BLaER1 (cell line): ENCODE measurements at regions not wholly inside any gene's neighbourhood (a gene's known extent, or its start where the extent isn't known, plus 50 kb on each side); places are given as distances from the start of the nearest gene placed in this dataset.

Source experiments
- H3K27ac ChIP-seq: shearing (Covaris generic); formaldehyde crosslinking; 2 replicates; pipeline ENCODE4 v1.8.1; 2022
- H3K27me3 ChIP-seq: shearing (Covaris generic); formaldehyde crosslinking; 2 replicates; pipeline ENCODE4 v1.8.1; 2022
- H3K36me3 ChIP-seq: shearing (Covaris generic); formaldehyde crosslinking; 2 replicates; pipeline ENCODE4 v1.8.1; 2022
- H3K4me1 ChIP-seq: shearing (Covaris generic); formaldehyde crosslinking; 2 replicates; pipeline ENCODE4 v1.8.1; 2022
- H3K4me2 ChIP-seq: shearing (Covaris generic); formaldehyde crosslinking; 2 replicates; pipeline ENCODE4 v1.8.1; 2022
- H3K4me3 ChIP-seq: shearing (Covaris generic); formaldehyde crosslinking; 2 replicates; pipeline ENCODE4 v1.8.1; 2022
- H3K9ac ChIP-seq: shearing (Covaris generic); formaldehyde crosslinking; 2 replicates; pipeline ENCODE4 v1.8.1; 2022
- H3K9me3 ChIP-seq: shearing (Covaris generic); formaldehyde crosslinking; 2 replicates; pipeline ENCODE4 v1.8.1; 2022
- H4K20me1 ChIP-seq: shearing (Covaris generic); formaldehyde crosslinking; 2 replicates; pipeline ENCODE4 v1.8.1; 2022
- Cebpa-rat ChIP-seq: shearing (Covaris generic); IDR thresholded peaks from 2 replicates; pipeline ENCODE4 v1.8.1; 2022

GRCh38 chr6:141598487-141598886, 534.2 kb upstream of the GJE1 start:
- H4K20me1 ChIP-seq: no peaks in the 10 kb centered on the region
- no peak overlapping the region for H3K27ac ChIP-seq
- no peak overlapping the region for H3K9ac ChIP-seq
- H3K4me3 ChIP-seq: no peak overlapping the region
- no peaks in the 10 kb centered on the region for H3K27me3 ChIP-seq
- H3K36me3 ChIP-seq: no peaks in the 10 kb centered on the region
- no peak overlapping the region for H3K4me2 ChIP-seq
- H3K9me3 ChIP-seq: no peaks in the 10 kb centered on the region
- no peak for TF ChIP-seq Cebpa-rat
- H3K4me1 ChIP-seq: no peaks in the 10 kb centered on the region

DNA sequence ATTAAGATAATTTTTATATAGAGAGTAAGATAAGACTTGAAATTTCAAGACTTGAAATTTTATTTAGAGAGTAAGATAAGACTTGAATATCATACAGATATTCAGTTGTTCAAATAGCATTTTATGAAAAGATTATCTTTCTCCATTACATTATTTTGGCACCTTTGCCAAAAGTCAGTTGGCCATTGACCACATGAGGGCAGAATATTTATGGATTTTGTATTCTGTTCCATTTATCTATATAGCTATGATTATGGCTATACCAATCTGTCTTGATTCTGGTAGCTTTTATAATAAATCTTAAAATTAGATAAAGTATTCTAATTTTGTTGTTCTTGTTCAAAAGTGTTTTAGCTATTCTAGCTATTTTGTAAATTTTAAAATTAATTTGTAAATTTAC, 537.9 kb upstream of the GJE1 start:
- Histone ChIP-seq H3K9me3 (no peaks in the 10 kb centered on the region), H3K9ac (no peak overlapping the region), H3K4me1 (no peaks in the 10 kb centered on the region), H3K27me3 (no peaks in the 10 kb centered on the region), H3K27ac (no peak overlapping the region), H3K36me3 (no peaks in the 10 kb centered on the region), H3K4me2 (no peak overlapping the region), H4K20me1 (no peaks in the 10 kb centered on the region), H3K4me3 (no peak overlapping the region)
- TF ChIP-seq Cebpa-rat: no peak

- H4K20me1 ChIP-seq: no peaks in the 10 kb centered on the region
Measured at GRCh38 chr6:141593311-141593710, 539.4 kb upstream of the GJE1 start.

GRCh38 chr6:141587482-141588266, 545.1 kb upstream of the GJE1 start:
- H3K27ac ChIP-seq: no peak overlapping the region
- H3K9ac ChIP-seq: no peak overlapping the region
- H3K4me3 ChIP-seq: no peak overlapping the region
- TF ChIP-seq Cebpa-rat: no peak
- H3K27me3 ChIP-seq: no peaks in the 10 kb centered on the region
- no peaks in the 10 kb centered on the region for H3K36me3 ChIP-seq
- no peaks in the 10 kb centered on the region for H4K20me1 ChIP-seq
- H3K9me3 ChIP-seq: no peaks in the 10 kb centered on the region
- no peak overlapping the region for H3K4me2 ChIP-seq
- no peaks in the 10 kb centered on the region for H3K4me1 ChIP-seq

More at GRCh38 chr6:141593311-141593710, 539.4 kb upstream of the GJE1 start:
- no peak overlapping the region for H3K9ac ChIP-seq
- H3K9me3 ChIP-seq: no peaks in the 10 kb centered on the region
- H3K36me3 ChIP-seq: no peaks in the 10 kb centered on the region
- H3K4me1 ChIP-seq: no peaks in the 10 kb centered on the region
- TF ChIP-seq Cebpa-rat: no peak
- H3K4me2 ChIP-seq: no peak overlapping the region
- no peak overlapping the region for H3K4me3 ChIP-seq
- H3K27ac ChIP-seq: no peak overlapping the region
- no peaks in the 10 kb centered on the region for H3K27me3 ChIP-seq

DNA sequence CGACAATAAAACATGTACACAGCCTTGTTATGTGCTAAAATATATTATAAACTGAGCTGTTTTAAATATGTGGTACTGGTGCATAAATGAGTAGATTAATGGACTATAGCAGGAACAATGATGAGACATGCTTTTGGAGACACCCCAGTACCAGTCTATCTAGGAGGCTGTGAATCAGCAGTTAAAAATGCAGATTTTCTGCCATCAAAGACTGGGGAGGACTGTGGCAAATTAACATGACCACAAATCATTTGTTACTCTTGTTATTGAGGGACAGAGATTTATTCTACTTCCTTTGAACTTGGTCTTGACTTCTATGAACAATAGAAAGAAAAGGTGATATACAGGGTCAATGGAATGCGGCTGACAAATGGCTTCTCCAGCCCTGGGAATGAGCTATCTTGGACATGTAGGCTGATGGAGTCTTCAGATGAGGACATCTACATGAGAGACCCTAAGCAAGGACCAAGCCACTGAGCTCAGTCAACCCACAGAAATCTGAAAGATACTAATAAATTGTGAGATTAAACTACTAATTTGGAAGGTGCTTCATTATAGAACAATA, 551.7 kb upstream of the GJE1 start:
- Histone ChIP-seq H3K4me1 (no peaks in the 10 kb centered on the region), H3K4me3 (no peak overlapping the region), H3K27ac (no peak overlapping the region), H3K4me2 (no peak overlapping the region), H3K9me3 (no peaks in the 10 kb centered on the region), H3K36me3 (no peaks in the 10 kb centered on the region), H3K9ac (no peak overlapping the region), H3K27me3 (no peaks in the 10 kb centered on the region), H4K20me1 (no peaks in the 10 kb centered on the region)
- no peak for TF ChIP-seq Cebpa-rat

DNA sequence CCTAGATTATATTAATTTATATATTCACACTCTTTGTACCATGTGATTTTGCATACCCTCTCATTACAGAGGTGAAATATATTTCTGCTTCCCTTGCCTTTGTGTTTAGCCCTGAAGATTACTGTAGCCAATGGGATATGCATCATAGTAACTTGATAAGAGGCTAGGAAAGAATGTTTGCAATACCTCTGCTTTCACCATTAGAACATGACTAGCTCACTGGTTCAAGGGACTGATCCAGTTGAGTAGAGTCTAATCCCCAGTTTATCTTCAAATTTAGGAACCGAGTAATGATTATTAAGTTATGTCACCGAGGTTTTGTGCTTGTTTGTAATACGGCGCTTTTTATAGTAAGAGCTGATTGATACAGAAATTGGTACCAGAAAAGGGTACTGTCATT, 552.6 kb upstream of the GJE1 start:
- H3K27ac ChIP-seq: no peak overlapping the region
- H4K20me1 ChIP-seq: no peaks in the 10 kb centered on the region

DNA sequence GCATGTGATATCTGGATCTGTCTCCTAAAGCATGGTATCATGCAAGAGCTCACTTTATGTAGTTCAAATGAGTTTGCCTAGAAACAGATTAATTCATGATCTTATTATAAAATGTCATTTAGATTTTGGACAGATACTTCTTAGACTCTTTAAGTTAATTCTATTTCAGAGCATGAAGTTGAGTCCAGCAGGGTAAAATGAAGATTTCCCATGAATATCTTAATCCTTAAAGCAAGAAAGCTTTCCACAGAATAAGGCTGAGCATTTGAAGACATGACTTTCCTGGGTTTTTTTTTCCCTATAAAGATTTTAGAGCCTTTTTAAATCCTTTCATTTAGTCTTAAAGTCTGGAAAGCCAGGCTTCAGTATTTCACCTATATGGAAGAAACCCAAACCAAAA, 556.0 kb upstream of the GJE1 start:
- Histone ChIP-seq H4K20me1 (no peaks in the 10 kb centered on the region), H3K27me3 (no peaks in the 10 kb centered on the region)

More for the DNA sequence above, 552.6 kb upstream of the GJE1 start:
- Histone ChIP-seq H3K27me3 (no peaks in the 10 kb centered on the region), H3K4me1 (no peaks in the 10 kb centered on the region), H3K4me3 (no peak overlapping the region), H3K36me3 (no peaks in the 10 kb centered on the region), H3K9ac (no peak overlapping the region), H3K4me2 (no peak overlapping the region), H3K9me3 (no peaks in the 10 kb centered on the region)
- TF ChIP-seq Cebpa-rat: no peak

DNA sequence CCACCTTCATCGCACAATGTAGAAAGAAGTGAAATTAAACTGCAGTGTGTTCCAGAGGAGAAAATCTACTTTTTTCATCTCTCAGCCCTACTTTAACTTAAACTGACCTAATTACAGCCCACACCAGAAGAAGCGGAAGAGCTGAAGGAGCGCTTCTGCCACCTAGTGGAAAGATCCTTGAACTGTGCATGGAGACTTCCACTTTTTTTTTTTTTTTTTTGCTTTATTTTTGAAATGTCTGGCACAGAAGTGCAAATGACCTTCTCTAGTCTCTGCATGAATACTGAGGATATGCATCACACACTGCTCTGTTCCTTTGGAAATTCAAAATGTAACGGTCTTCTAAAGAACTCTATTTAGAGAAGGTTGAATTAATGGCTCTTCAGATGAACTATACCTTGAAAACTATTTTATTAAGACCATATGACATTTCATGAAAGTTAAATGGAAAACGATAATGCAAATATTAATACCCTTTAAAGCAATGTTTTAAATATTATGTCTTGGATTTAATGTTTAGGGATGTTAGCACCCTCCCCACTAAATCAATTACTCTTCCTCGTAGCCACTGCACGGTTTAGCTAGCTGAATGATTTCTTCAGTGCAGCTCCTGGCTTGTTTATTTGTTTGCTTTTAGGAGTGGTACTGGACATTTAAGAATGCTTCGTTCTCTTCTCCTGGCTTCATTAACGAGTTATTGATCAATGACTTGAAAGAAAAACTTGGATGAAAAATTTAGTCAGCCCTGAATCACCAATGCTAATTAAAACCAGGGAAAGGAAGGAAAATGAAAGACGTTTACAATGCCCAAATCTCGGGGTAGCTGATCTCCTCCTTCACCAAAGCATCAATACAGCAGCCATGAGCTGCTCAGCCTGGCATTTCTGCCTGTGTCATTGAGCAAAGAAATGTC, 569.6 kb upstream of the GJE1 start:
- H3K4me3 ChIP-seq: peak overlapping the region; percentile 60

More for the DNA sequence above, 556.0 kb upstream of the GJE1 start:
- TF ChIP-seq Cebpa-rat: no peak
- Histone ChIP-seq H3K9ac (no peak overlapping the region), H3K9me3 (peaks cover 4% of the 10 kb centered on the region; the same call in 1 of the 2 replicates), H3K4me2 (no peak overlapping the region), H3K4me3 (no peak overlapping the region), H3K4me1 (no peaks in the 10 kb centered on the region), H3K36me3 (no peaks in the 10 kb centered on the region), H3K27ac (no peak overlapping the region)

DNA sequence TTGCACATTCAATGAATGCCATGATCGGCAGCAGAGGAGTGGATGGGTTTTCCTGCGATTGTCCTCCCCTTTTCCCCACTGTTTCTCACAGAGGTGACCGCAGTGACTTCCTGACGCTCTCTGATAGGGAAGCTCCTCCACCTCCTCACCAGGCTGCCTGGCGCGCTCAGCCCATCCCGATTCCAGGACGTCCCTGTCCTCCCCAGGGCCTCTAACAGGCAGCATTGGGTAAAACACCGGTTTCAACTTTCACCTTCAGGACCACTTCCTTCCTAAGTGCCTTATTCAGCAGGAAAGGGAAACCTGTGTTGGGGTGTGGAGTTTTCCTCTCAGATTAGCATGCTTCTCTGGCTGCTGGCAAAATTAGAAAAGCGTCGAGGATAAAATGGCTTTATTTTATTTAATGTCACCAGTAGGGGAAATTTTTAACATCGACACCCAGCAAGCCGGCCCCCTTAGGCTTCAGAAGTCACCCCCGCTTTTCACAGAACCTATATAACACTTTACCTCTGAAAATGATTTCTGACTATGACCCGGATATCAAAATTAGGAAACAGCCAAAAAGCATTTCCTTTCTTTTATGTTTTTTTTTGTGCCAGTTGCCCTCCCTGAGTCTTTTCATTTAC, 570.4 kb upstream of the GJE1 start:
- no peaks in the 10 kb centered on the region for H4K20me1 ChIP-seq
- peak overlapping the region; percentile 77 for H3K27ac ChIP-seq
- H3K4me2 ChIP-seq: peak overlapping the region; percentile 89
- no peaks in the 10 kb centered on the region for H3K27me3 ChIP-seq
- no peaks in the 10 kb centered on the region for H3K9me3 ChIP-seq
- H3K4me1 ChIP-seq: peaks cover 42% of the 10 kb centered on the region
- TF ChIP-seq Cebpa-rat: no peak
- peak overlapping the region; percentile 71 for H3K9ac ChIP-seq
- H3K4me3 ChIP-seq: peak overlapping the region; percentile 60
- no peaks in the 10 kb centered on the region for H3K36me3 ChIP-seq

More for the DNA sequence above, 569.6 kb upstream of the GJE1 start:
- Histone ChIP-seq H3K4me2 (peak overlapping the region; percentile 89), H3K9ac (peak overlapping the region; percentile 71), H3K9me3 (no peaks in the 10 kb centered on the region), H3K27ac (peak overlapping the region; percentile 77), H3K36me3 (no peaks in the 10 kb centered on the region), H3K27me3 (no peaks in the 10 kb centered on the region), H3K4me1 (peaks cover 42% of the 10 kb centered on the region), H4K20me1 (no peaks in the 10 kb centered on the region)
- TF ChIP-seq Cebpa-rat: no peak
